ENCODE measurements at regions not wholly inside any gene's neighbourhood (a gene's known extent, or its start where the extent isn't known, plus 50 kb on each side); places are given as distances from the start of the nearest gene placed in this dataset.

- Histone ChIP-seq H3K9me3 (replicated peaks; ENCODE audit: low read length) (no peaks in the 10 kb centered on the region), H3K36me3 (ENCODE audit: insufficient read depth, low read length) (no peaks in the 10 kb centered on the region), H3K4me1 (ENCODE audit: control insufficient read depth, insufficient read depth, low read length) (peaks cover 6% of the 10 kb centered on the region), H3K9ac (ENCODE audit: low read depth, low read length) (no peak overlapping the region), H3K4me3 (ENCODE audit: low read length) (no peak overlapping the region), H3K4me2 (ENCODE audit: low read length) (no peak overlapping the region), H3K27me3 (ENCODE audit: control insufficient read depth, insufficient read depth, low read length) (peaks cover 12% of the 10 kb centered on the region)
Observed at GRCh38 chr7:155164316-155164715, 94.2 kb downstream of the HTR5A start.

GRCh38 chr7:155166108-155166507 lies 96.0 kb downstream of the HTR5A start:
- Histone ChIP-seq H3K27me3 (ENCODE audit: control insufficient read depth, insufficient read depth, low read length) (peaks cover 12% of the 10 kb centered on the region), H3K4me2 (ENCODE audit: low read length) (no peak overlapping the region), H3K4me1 (ENCODE audit: control insufficient read depth, insufficient read depth, low read length) (peaks cover 6% of the 10 kb centered on the region), H3K36me3 (ENCODE audit: insufficient read depth, low read length) (no peaks in the 10 kb centered on the region), H3K9me3 (replicated peaks; ENCODE audit: low read length) (no peaks in the 10 kb centered on the region), H3K4me3 (ENCODE audit: low read length) (no peak overlapping the region), H3K9ac (ENCODE audit: low read depth, low read length) (no peak overlapping the region)

GRCh38 chr7:155166673-155167370 lies 96.7 kb downstream of the HTR5A start:
- peaks cover 12% of the 10 kb centered on the region for H3K27me3 ChIP-seq (ENCODE audit: control insufficient read depth, insufficient read depth, low read length)
- no peak overlapping the region for H3K9ac ChIP-seq (ENCODE audit: low read depth, low read length)
- no peaks in the 10 kb centered on the region for H3K36me3 ChIP-seq (ENCODE audit: insufficient read depth, low read length)
- peaks cover 6% of the 10 kb centered on the region for H3K4me1 ChIP-seq (ENCODE audit: control insufficient read depth, insufficient read depth, low read length)
- no peaks in the 10 kb centered on the region for H3K9me3 ChIP-seq (replicated peaks; ENCODE audit: low read length)
- H3K4me3 ChIP-seq (ENCODE audit: low read length) = no peak overlapping the region
- H3K4me2 ChIP-seq (ENCODE audit: low read length) = no peak overlapping the region

- Histone ChIP-seq H3K27me3 (ENCODE audit: control insufficient read depth, insufficient read depth, low read length) (peaks cover 11% of the 10 kb centered on the region), H3K36me3 (ENCODE audit: insufficient read depth, low read length) (no peaks in the 10 kb centered on the region), H3K4me3 (ENCODE audit: low read length) (no peak overlapping the region)
Observed at GRCh38 chr7:155167706-155168365, 97.7 kb downstream of the HTR5A start.

GRCh38 chr7:155168597-155169480 lies 98.7 kb downstream of the HTR5A start:
- Histone ChIP-seq H3K4me3 (ENCODE audit: low read length) (no peak overlapping the region), H3K36me3 (ENCODE audit: insufficient read depth, low read length) (no peaks in the 10 kb centered on the region), H3K27me3 (ENCODE audit: control insufficient read depth, insufficient read depth, low read length) (peaks cover 1% of the 10 kb centered on the region), H3K4me1 (ENCODE audit: control insufficient read depth, insufficient read depth, low read length) (peaks cover 6% of the 10 kb centered on the region), H3K9me3 (replicated peaks; ENCODE audit: low read length) (no peaks in the 10 kb centered on the region), H3K9ac (ENCODE audit: low read depth, low read length) (no peak overlapping the region), H3K4me2 (ENCODE audit: low read length) (no peak overlapping the region)

More at GRCh38 chr7:155167706-155168365, 97.7 kb downstream of the HTR5A start:
- peaks cover 6% of the 10 kb centered on the region for H3K4me1 ChIP-seq (ENCODE audit: control insufficient read depth, insufficient read depth, low read length)
- H3K9ac ChIP-seq (ENCODE audit: low read depth, low read length) = no peak overlapping the region
- H3K4me2 ChIP-seq (ENCODE audit: low read length) = no peak overlapping the region
- no peaks in the 10 kb centered on the region for H3K9me3 ChIP-seq (replicated peaks; ENCODE audit: low read length)

GRCh38 chr7:155169498-155170065 lies 99.5 kb downstream of the HTR5A start:
- Histone ChIP-seq H3K4me3 (ENCODE audit: low read length) (no peak overlapping the region), H3K36me3 (ENCODE audit: insufficient read depth, low read length) (no peaks in the 10 kb centered on the region), H3K27me3 (ENCODE audit: control insufficient read depth, insufficient read depth, low read length) (no peaks in the 10 kb centered on the region), H3K4me2 (ENCODE audit: low read length) (no peak overlapping the region), H3K9me3 (replicated peaks; ENCODE audit: low read length) (no peaks in the 10 kb centered on the region), H3K9ac (ENCODE audit: low read depth, low read length) (no peak overlapping the region), H3K4me1 (ENCODE audit: control insufficient read depth, insufficient read depth, low read length) (peaks cover 6% of the 10 kb centered on the region)

- Histone ChIP-seq H3K9me3 (replicated peaks; ENCODE audit: low read length) (no peaks in the 10 kb centered on the region), H3K27me3 (ENCODE audit: control insufficient read depth, insufficient read depth, low read length) (no peaks in the 10 kb centered on the region), H3K4me3 (ENCODE audit: low read length) (no peak overlapping the region), H3K4me1 (ENCODE audit: control insufficient read depth, insufficient read depth, low read length) (peaks cover 6% of the 10 kb centered on the region), H3K36me3 (ENCODE audit: insufficient read depth, low read length) (no peaks in the 10 kb centered on the region), H3K4me2 (ENCODE audit: low read length) (no peak overlapping the region), H3K9ac (ENCODE audit: low read depth, low read length) (no peak overlapping the region)
Observed at GRCh38 chr7:155170331-155170730, 100.2 kb downstream of the HTR5A start.

- no peaks in the 10 kb centered on the region for H3K36me3 ChIP-seq (ENCODE audit: insufficient read depth, low read length)
- no peak overlapping the region for H3K9ac ChIP-seq (ENCODE audit: low read depth, low read length)
- no peak overlapping the region for H3K4me3 ChIP-seq (ENCODE audit: low read length)
- no peaks in the 10 kb centered on the region for H3K9me3 ChIP-seq (replicated peaks; ENCODE audit: low read length)
- H3K4me2 ChIP-seq (ENCODE audit: low read length) = no peak overlapping the region
- no peaks in the 10 kb centered on the region for H3K27me3 ChIP-seq (ENCODE audit: control insufficient read depth, insufficient read depth, low read length)
- no peaks in the 10 kb centered on the region for H3K4me1 ChIP-seq (ENCODE audit: control insufficient read depth, insufficient read depth, low read length)
Observed at GRCh38 chr7:155172141-155172540, 102.0 kb downstream of the HTR5A start.

GRCh38 chr7:155173905-155174304 lies 103.8 kb downstream of the HTR5A start:
- Histone ChIP-seq H3K4me2 (ENCODE audit: low read length) (no peak overlapping the region), H3K9ac (ENCODE audit: low read depth, low read length) (no peak overlapping the region), H3K4me1 (ENCODE audit: control insufficient read depth, insufficient read depth, low read length) (no peaks in the 10 kb centered on the region), H3K36me3 (ENCODE audit: insufficient read depth, low read length) (no peaks in the 10 kb centered on the region), H3K9me3 (replicated peaks; ENCODE audit: low read length) (no peaks in the 10 kb centered on the region), H3K27me3 (ENCODE audit: control insufficient read depth, insufficient read depth, low read length) (no peaks in the 10 kb centered on the region), H3K4me3 (ENCODE audit: low read length) (no peak overlapping the region)

GRCh38 chr7:155178096-155178495 lies 108.0 kb downstream of the HTR5A start:
- H3K4me1 ChIP-seq (ENCODE audit: control insufficient read depth, insufficient read depth, low read length) = no peaks in the 10 kb centered on the region
- no peak overlapping the region for H3K4me3 ChIP-seq (ENCODE audit: low read length)

GRCh38 chr7:155181768-155182167 lies 111.6 kb downstream of the HTR5A start:
- H3K4me2 ChIP-seq (ENCODE audit: low read length) = no peak overlapping the region
- no peak overlapping the region for H3K4me3 ChIP-seq (ENCODE audit: low read length)
- H3K36me3 ChIP-seq (ENCODE audit: insufficient read depth, low read length) = no peaks in the 10 kb centered on the region
- H3K4me1 ChIP-seq (ENCODE audit: control insufficient read depth, insufficient read depth, low read length) = no peaks in the 10 kb centered on the region
- H3K9me3 ChIP-seq (replicated peaks; ENCODE audit: low read length) = peaks cover 12% of the 10 kb centered on the region
- H3K27me3 ChIP-seq (ENCODE audit: control insufficient read depth, insufficient read depth, low read length) = no peaks in the 10 kb centered on the region
- no peak overlapping the region for H3K9ac ChIP-seq (ENCODE audit: low read depth, low read length)

More at GRCh38 chr7:155178096-155178495, 108.0 kb downstream of the HTR5A start:
- H3K36me3 ChIP-seq (ENCODE audit: insufficient read depth, low read length) = no peaks in the 10 kb centered on the region
- H3K9ac ChIP-seq (ENCODE audit: low read depth, low read length) = no peak overlapping the region
- H3K27me3 ChIP-seq (ENCODE audit: control insufficient read depth, insufficient read depth, low read length) = no peaks in the 10 kb centered on the region
- H3K4me2 ChIP-seq (ENCODE audit: low read length) = no peak overlapping the region
- no peaks in the 10 kb centered on the region for H3K9me3 ChIP-seq (replicated peaks; ENCODE audit: low read length)
